ENCODE measurements at regions not wholly inside any gene's neighbourhood (a gene's known extent, or its start where the extent isn't known, plus 50 kb on each side); places are given as distances from the start of the nearest gene placed in this dataset.
A peak's percentile ranks its signal among the peaks of the same experiment; 100 is the strongest.

- Histone ChIP-seq H3K27me3 (no peaks in the 10 kb centered on the region), H3K27ac (no peak overlapping the region), H3K9me3 (ENCODE audit: low read depth) (no peaks in the 10 kb centered on the region), H3K4me3 (no peak overlapping the region), H3K4me1 (ENCODE audit: low read depth) (no peaks in the 10 kb centered on the region), H3K36me3 (no peaks in the 10 kb centered on the region)
- DNase-seq (ENCODE audit: low read depth in 1 of 2, low spot score in 1 of 2): peak in 1 of 2 donors; percentile 57
- no peak for TF ChIP-seq CTCF (IDR thresholded peaks at IDR 0.05; ENCODE audit: low read depth, low read length)
These were observed 444.3 kb downstream of the GPAM start for GRCh38 chr10:111739125-111739873.

GRCh38 chr10:111739874-111740139, 443.8 kb downstream of the GPAM start:
- H3K36me3 ChIP-seq: no peaks in the 10 kb centered on the region
- H3K9me3 ChIP-seq (ENCODE audit: low read depth): no peaks in the 10 kb centered on the region
- no peak for TF ChIP-seq CTCF (IDR thresholded peaks at IDR 0.05; ENCODE audit: low read depth, low read length)
- no peak for DNase-seq (ENCODE audit: low read depth in 1 of 2, low spot score in 1 of 2)
- H3K4me1 ChIP-seq (ENCODE audit: low read depth): no peaks in the 10 kb centered on the region
- H3K27me3 ChIP-seq: no peaks in the 10 kb centered on the region
- H3K4me3 ChIP-seq: no peak overlapping the region
- H3K27ac ChIP-seq: no peak overlapping the region

GRCh38 chr10:111745982-111746381, 437.6 kb downstream of the GPAM start:
- no peak for DNase-seq (ENCODE audit: low read depth in 1 of 2, low spot score in 1 of 2)
- H3K27ac ChIP-seq: no peak overlapping the region
- no peaks in the 10 kb centered on the region for H3K9me3 ChIP-seq (ENCODE audit: low read depth)
- no peaks in the 10 kb centered on the region for H3K4me1 ChIP-seq (ENCODE audit: low read depth)
- H3K27me3 ChIP-seq: no peaks in the 10 kb centered on the region
- no peaks in the 10 kb centered on the region for H3K36me3 ChIP-seq
- no peak for TF ChIP-seq CTCF (IDR thresholded peaks at IDR 0.05; ENCODE audit: low read depth, low read length)
- no peak overlapping the region for H3K4me3 ChIP-seq

GRCh38 chr10:111747751-111748150, 435.8 kb downstream of the GPAM start:
- no peak for DNase-seq (ENCODE audit: low read depth in 1 of 2, low spot score in 1 of 2)
- H3K4me3 ChIP-seq: no peak overlapping the region
- no peaks in the 10 kb centered on the region for H3K27me3 ChIP-seq
- no peak overlapping the region for H3K27ac ChIP-seq
- no peaks in the 10 kb centered on the region for H3K9me3 ChIP-seq (ENCODE audit: low read depth)
- no peak for TF ChIP-seq CTCF (IDR thresholded peaks at IDR 0.05; ENCODE audit: low read depth, low read length)
- H3K36me3 ChIP-seq: no peaks in the 10 kb centered on the region
- H3K4me1 ChIP-seq (ENCODE audit: low read depth): no peaks in the 10 kb centered on the region

- Histone ChIP-seq H3K27ac (no peak overlapping the region), H3K27me3 (no peaks in the 10 kb centered on the region), H3K4me3 (no peak overlapping the region), H3K9me3 (ENCODE audit: low read depth) (no peaks in the 10 kb centered on the region), H3K4me1 (ENCODE audit: low read depth) (no peaks in the 10 kb centered on the region), H3K36me3 (no peaks in the 10 kb centered on the region)
- no peak for TF ChIP-seq CTCF (IDR thresholded peaks at IDR 0.05; ENCODE audit: low read depth, low read length)
- DNase-seq (ENCODE audit: low read depth in 1 of 2, low spot score in 1 of 2): no peak
These were observed 435.4 kb downstream of the GPAM start for GRCh38 chr10:111748184-111748583.

Measured in cardiac muscle cell (in vitro differentiated cells and primary cell).